H1 (cell line): ENCODE measurements at regions not wholly inside any gene's neighbourhood (a gene's known extent, or its start where the extent isn't known, plus 50 kb on each side); places are given as distances from the start of the nearest gene placed in this dataset.
A peak's percentile ranks its signal among the peaks of the same experiment; 100 is the strongest.

ENCODE experiments used
- CTCF ChIA-PET: fragments of 300-600 bp; sonication (Branson Sonifier 250); formaldehyde crosslinking; loops from one replicate; lab custom pipeline; 2021; ENCODE audit not compliant: partially characterized antibody; lab: Charles Lee
- POLR2A ChIA-PET: fragments of 300-600 bp; sonication (Branson Sonifier 250); formaldehyde crosslinking; loops from one replicate; lab custom pipeline; 2021; ENCODE audit warnings: inconsistent platforms; ENCODE audit not compliant: partially characterized antibody; lab: Charles Lee
- DNase-seq, 2 experiments: peaks; one replicate each; pipeline versions ENCODE4 v3.0.0 to v3.0.0-alpha.2; 2010 to 2022; ENCODE audit warnings: low spot score in 2 of 2, low read depth in 1 of 2, mixed read lengths in 1 of 2
- FAIRE-seq: peaks from 2 replicates; lab custom pipeline; 2011; peaks lifted over from hg19 to GRCh38; lab: Jason Lieb, UNC
- H2AFZ ChIP-seq: 2 replicates; pipeline ENCODE4 v1.8.1; 2012; ENCODE audit warnings: low read length, inconsistent platforms
- H2AK5ac ChIP-seq: 2 replicates; pipeline ENCODE4 v1.6.1; 2013; ENCODE audit warnings: low read depth, low read length
- H2BK120ac ChIP-seq: replicated peaks from 2 replicates; pipeline ENCODE3; 2013; ENCODE audit warnings: low read depth, low read length, inconsistent platforms
- H2BK12ac ChIP-seq: 2 replicates; pipeline ENCODE4 v1.6.1; 2013; ENCODE audit warnings: low read depth, low read length
- H2BK15ac ChIP-seq: 2 replicates; pipeline ENCODE4 v1.6.1; 2013; ENCODE audit warnings: low read length
- H2BK20ac ChIP-seq: 2 replicates; pipeline ENCODE4 v1.6.1; 2013; ENCODE audit warnings: low read length
- H2BK5ac ChIP-seq: 2 replicates; pipeline ENCODE4 v1.6.1; 2013; ENCODE audit warnings: low read depth, low read length
- H3K14ac ChIP-seq: 2 replicates; pipeline ENCODE4 v1.6.1; 2013; ENCODE audit warnings: inconsistent platforms; ENCODE audit not compliant: insufficient read length
- H3K18ac ChIP-seq: 2 replicates; pipeline ENCODE4 v1.6.1; 2013; ENCODE audit warnings: low read length; ENCODE audit errors: extremely low read depth
- H3K23ac ChIP-seq: 2 replicates; pipeline ENCODE4 v1.6.1; 2013; ENCODE audit warnings: inconsistent platforms; ENCODE audit not compliant: insufficient read length
- H3K23me2 ChIP-seq: 2 replicates; pipeline ENCODE4 v1.6.1; 2013; ENCODE audit warnings: low read depth, low read length
- H3K27ac ChIP-seq: 2 replicates; pipeline ENCODE4 v1.6.1; 2011; ENCODE audit warnings: low read depth, low read length, inconsistent platforms
- H3K27me3 ChIP-seq, 4 experiments: replicated peaks in 1 of 4; 1 replicate in 1 of 4; 2 replicates in 3 of 4; pipeline versions ENCODE4 v1.6.1 to v1.8.1; 2011 to 2013; ENCODE audit warnings: low read length in 3 of 4, mild to moderate bottlenecking in 3 of 4, inconsistent platforms in 2 of 4, mixed read lengths in 2 of 4, moderate library complexity in 1 of 4; ENCODE audit not compliant: control insufficient read depth in 3 of 4, insufficient read depth in 3 of 4; ENCODE audit errors: extremely low read depth in 1 of 4
- H3K36me3 ChIP-seq, 4 experiments: 2 replicates each; pipeline versions ENCODE4 v1.6.1 to v1.8.1; 2011 to 2013; ENCODE audit warnings: mild to moderate bottlenecking in 4 of 4, low read length in 3 of 4, moderate library complexity in 2 of 4, control low read depth in 1 of 4, inconsistent platforms in 1 of 4; ENCODE audit not compliant: insufficient read depth in 4 of 4, control insufficient read depth in 2 of 4
- H3K4ac ChIP-seq: replicated peaks from 2 replicates; pipeline ENCODE3; 2013; ENCODE audit warnings: low read length, low read depth, mixed read lengths, inconsistent platforms; ENCODE audit not compliant: insufficient read length
- H3K4me1 ChIP-seq, 4 experiments: replicated peaks in 1 of 4; 1 replicate in 1 of 4; 2 replicates in 3 of 4; pipeline versions ENCODE4 v1.6.1 to v1.8.1; 2011 to 2013; ENCODE audit warnings: low read length in 3 of 4, inconsistent platforms in 2 of 4, mixed read lengths in 1 of 4; ENCODE audit not compliant: insufficient read depth in 4 of 4, control insufficient read depth in 3 of 4
- H3K4me2 ChIP-seq, 2 experiments: 2 replicates each; pipeline versions ENCODE4 v1.6.1 to v1.8.1; 2011 to 2013; ENCODE audit warnings: low read depth in 2 of 2, low read length in 2 of 2, control low read depth in 1 of 2, inconsistent platforms in 1 of 2, mild to moderate bottlenecking in 1 of 2; ENCODE audit not compliant: insufficient read depth in 1 of 2
- H3K4me3 ChIP-seq, 4 experiments: fragments of 200-600, 300-600 bp in 1 of 4; sonication (generic), shearing (Covaris generic), sonication (Bioruptor Twin) in 1 of 4; 2 replicates each; pipeline versions ENCODE4 v1.5.1 to v1.8.1; 2011 to 2016; ENCODE audit warnings: low read length in 4 of 4, low read depth in 3 of 4, control low read depth in 2 of 4, inconsistent platforms in 2 of 4, mild to moderate bottlenecking in 2 of 4, mixed read lengths in 1 of 4, moderate library complexity in 1 of 4; ENCODE audit not compliant: insufficient read depth in 2 of 4; ENCODE audit errors: extremely low read depth in 1 of 4
- H3K56ac ChIP-seq: replicated peaks from 2 replicates; pipeline ENCODE3; 2013; ENCODE audit warnings: low read depth, mild to moderate bottlenecking, mixed read lengths, low read length, inconsistent platforms; ENCODE audit not compliant: insufficient read length
- H3K79me1 ChIP-seq: 2 replicates; pipeline ENCODE4 v1.6.1; 2013; ENCODE audit warnings: low read depth, low read length, control low read depth
- H3K79me2 ChIP-seq, 2 experiments: 2 replicates each; pipeline versions ENCODE4 v1.6.1 to v1.8.1; 2012 to 2013; ENCODE audit warnings: low read length in 2 of 2, mild to moderate bottlenecking in 2 of 2, inconsistent platforms in 1 of 2; ENCODE audit not compliant: insufficient read depth in 2 of 2, control insufficient read depth in 1 of 2
- H3K9ac ChIP-seq, 4 experiments: replicated peaks in 1 of 4; 1 replicate in 1 of 4; 2 replicates in 3 of 4; pipeline versions ENCODE4 v1.6.1 to v1.8.1; 2011 to 2013; ENCODE audit warnings: low read depth in 3 of 4, low read length in 3 of 4, control low read depth in 2 of 4, mild to moderate bottlenecking in 2 of 4, moderate library complexity in 2 of 4, inconsistent platforms in 1 of 4; ENCODE audit errors: extremely low read depth in 1 of 4
- H3K9me3 ChIP-seq, 2 experiments: 2 replicates each; pipeline versions ENCODE4 v1.6.1 to v1.8.1; 2012 to 2013; ENCODE audit warnings: mild to moderate bottlenecking in 2 of 2, moderate library complexity in 2 of 2, control low read depth in 1 of 2, inconsistent platforms in 1 of 2, low read depth in 1 of 2, low read length in 1 of 2, mixed read lengths in 1 of 2; ENCODE audit not compliant: insufficient read depth in 2 of 2
- H4K20me1 ChIP-seq, 2 experiments: replicated peaks in 1 of 2; 2 replicates each; pipeline versions ENCODE3 to v1.8.1; 2011 to 2013; ENCODE audit warnings: inconsistent platforms in 2 of 2, low read length in 2 of 2, mild to moderate bottlenecking in 1 of 2; ENCODE audit not compliant: insufficient read depth in 2 of 2, control insufficient read depth in 1 of 2
- H4K5ac ChIP-seq: 2 replicates; pipeline ENCODE4 v1.6.1; 2013; ENCODE audit warnings: low read length, low read depth, mixed read lengths, inconsistent platforms; ENCODE audit not compliant: insufficient read length
- H4K8ac ChIP-seq: 2 replicates; pipeline ENCODE4 v1.8.0; 2013; ENCODE audit warnings: mild to moderate bottlenecking, moderate library complexity, low read length, inconsistent platforms; ENCODE audit not compliant: insufficient read depth; ENCODE audit errors: extremely low read depth
- H4K91ac ChIP-seq: replicated peaks from 2 replicates; pipeline ENCODE3; 2013; ENCODE audit warnings: low read length, mixed read lengths, inconsistent platforms; ENCODE audit not compliant: insufficient read length
- BRCA1 ChIP-seq: IDR thresholded peaks from 2 replicates; pipeline ENCODE4 v1.6.1; 2012; ENCODE audit warnings: low read depth, low read length, improper control_type of control experiment
- NANOG ChIP-seq: IDR thresholded peaks from 2 replicates; pipeline ENCODE4 v1.6.1; 2011; ENCODE audit warnings: low read length, low read depth, mild to moderate bottlenecking, inconsistent platforms; ENCODE audit not compliant: insufficient read depth, poor library complexity, severe bottlenecking
- POLR2A ChIP-seq, 2 experiments: IDR thresholded peaks; 1 replicate in 1 of 2; 2 replicates in 1 of 2; pipeline ENCODE4 v1.6.1; 2011; ENCODE audit warnings: low read depth in 2 of 2, low read length in 2 of 2, mild to moderate bottlenecking in 2 of 2; ENCODE audit errors: control extremely low read depth in 1 of 2
- RAD21 ChIP-seq, 2 experiments: IDR thresholded peaks in 1 of 2; conservative IDR thresholded peaks in 1 of 2; 2 replicates each; pipeline ENCODE4 v1.6.1; 2011; ENCODE audit warnings: low read depth in 2 of 2, low read length in 2 of 2, improper control_type of control experiment in 1 of 2, inconsistent platforms in 1 of 2, mild to moderate bottlenecking in 1 of 2, moderate library complexity in 1 of 2

DNA sequence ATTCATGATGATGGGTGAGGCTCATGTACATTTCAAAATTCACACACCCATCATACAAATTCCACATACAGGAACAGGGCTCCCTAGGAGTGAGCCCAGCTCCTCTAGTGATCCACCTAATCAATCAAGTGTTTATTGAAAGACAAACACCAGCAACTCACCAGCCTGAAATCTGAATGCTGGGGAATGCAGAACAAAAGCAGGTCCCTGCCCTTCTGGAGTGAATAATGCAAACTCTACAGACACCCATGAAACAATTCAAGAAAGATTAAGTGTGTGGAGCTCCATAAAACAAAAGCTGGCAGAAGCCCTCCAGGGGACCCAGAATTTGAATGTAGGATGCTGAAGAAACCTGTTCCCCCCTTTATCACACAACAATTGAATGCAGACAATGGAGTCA is 396.7 kb upstream of the JARID2 start:
- Histone ChIP-seq H4K20me1 (no peaks in the 10 kb centered on the region), H3K18ac (no peak overlapping the region), H3K23ac (no peak overlapping the region), H2BK120ac (peak overlapping the region; percentile 96), H3K27me3 (no peaks in the 10 kb centered on the region), H3K9ac (no peak overlapping the region), H3K36me3 (no peaks in the 10 kb centered on the region), H3K56ac (peak overlapping the region; percentile 32), H3K4me3 (no peak overlapping the region), H2BK5ac (no peak overlapping the region; the same call in 1 of the 2 replicates), H4K5ac (no peak overlapping the region), H2AFZ (no peak overlapping the region), H3K27ac (no peak overlapping the region), H2AK5ac (no peak overlapping the region), H2BK12ac (no peak overlapping the region), H3K4me1 (peaks cover 2 to 11% (median 8%) of the 10 kb centered on the region in 4 experiments; a peak in 4 of 7 replicates), H3K14ac (no peak overlapping the region), H3K9me3 (no peaks in the 10 kb centered on the region), H4K91ac (no peak overlapping the region), H3K79me2 (no peaks in the 10 kb centered on the region), H3K4me2 (no peak overlapping the region), H4K8ac (no peak overlapping the region), H3K23me2 (no peaks in the 10 kb centered on the region)
- peak; percentile 63 for FAIRE-seq
- CTCF ChIA-PET = no interaction called here
- DNase-seq = no peak
- TF ChIP-seq RAD21 (IDR thresholded peaks at IDR 0.05 in 1 of 2, conservative IDR thresholded peaks at IDR 0.05 in 1 of 2; ENCODE audit: low read depth in 2 of 2, low read length in 2 of 2) (peak in 1 of 2 experiments; percentile 17; a peak in 1 of 4 replicates), POLR2A (IDR thresholded peaks at IDR 0.05; ENCODE audit: control extremely low read depth in 1 of 2, low read depth in 2 of 2, low read length in 2 of 2) (no peak), BRCA1 (no peak), NANOG (peak; percentile 74)
- TF ChIP-seq, all 59 proteins: peak for 2
- Histone ChIP-seq H2BK20ac (no peak overlapping the region), H2BK15ac (no peak overlapping the region), H3K79me1 (no peaks in the 10 kb centered on the region), H3K4ac (no peak overlapping the region)
- POLR2A ChIA-PET = interaction anchor here (1.0 to 2.0 kb wide), 3 partner anchors 11 to 66 kb away, joined by 3 to 6 read pairs (median 3); no protein-coding TSS in a partner anchor
